Neuronal stem cell (in vitro differentiated cells): ENCODE measurements at regions not wholly inside any gene's neighbourhood (a gene's known extent, or its start where the extent isn't known, plus 50 kb on each side); places are given as distances from the start of the nearest gene placed in this dataset.

Experiments
- DNase-seq: peaks from one replicate; pipeline ENCODE4 v3.0.0-alpha.2; 2013; ENCODE audit warnings: low spot score
- H2AFZ ChIP-seq: one replicate; pipeline ENCODE4 v1.6.1; 2013; ENCODE audit warnings: mild to moderate bottlenecking, low read length, inconsistent platforms
- H2AK5ac ChIP-seq: 2 replicates; pipeline ENCODE4 v1.6.1; 2013; ENCODE audit warnings: low read depth, mild to moderate bottlenecking, inconsistent platforms, low read length, moderate library complexity, mixed read lengths
- H2BK120ac ChIP-seq: 2 replicates; pipeline ENCODE4 v1.6.1; 2013; ENCODE audit warnings: low read depth, mild to moderate bottlenecking, inconsistent platforms, low read length, moderate library complexity, mixed read lengths
- H2BK12ac ChIP-seq: one replicate; pipeline ENCODE4 v1.6.1; 2013; ENCODE audit warnings: low read length, inconsistent platforms
- H2BK15ac ChIP-seq: 2 replicates; pipeline ENCODE4 v1.6.1; 2013; ENCODE audit warnings: mild to moderate bottlenecking, low read length, inconsistent platforms, mixed read lengths
- H2BK5ac ChIP-seq: one replicate; pipeline ENCODE4 v1.6.1; 2013; ENCODE audit warnings: inconsistent platforms, mild to moderate bottlenecking, low read length, moderate library complexity
- H3K14ac ChIP-seq: one replicate; pipeline ENCODE4 v1.6.1; 2013; ENCODE audit warnings: low read length, inconsistent platforms
- H3K18ac ChIP-seq: 2 replicates; pipeline ENCODE4 v1.6.1; 2013; ENCODE audit warnings: low read length, inconsistent platforms
- H3K23ac ChIP-seq: 2 replicates; pipeline ENCODE4 v1.6.1; 2013; ENCODE audit warnings: low read depth, mild to moderate bottlenecking, mixed read lengths, low read length, inconsistent platforms; ENCODE audit not compliant: poor library complexity
- H3K27ac ChIP-seq: replicated peaks from 3 replicates; pipeline ENCODE4 v1.5.1; 2013; ENCODE audit warnings: low read length, inconsistent platforms
- H3K27me3 ChIP-seq, 3 experiments: 2 replicates each; pipeline ENCODE4 v1.6.1; 2013; ENCODE audit warnings: low read length in 3 of 3, mild to moderate bottlenecking in 2 of 3, inconsistent platforms in 1 of 3, low read depth in 1 of 3, mixed read lengths in 1 of 3, moderate library complexity in 1 of 3; ENCODE audit not compliant: control insufficient read depth in 3 of 3, insufficient read depth in 3 of 3
- H3K36me3 ChIP-seq, 2 donors: replicated peaks in 1 of 2; 2 replicates each; pipeline ENCODE4 v1.6.1; 2013; ENCODE audit warnings: low read length in 2 of 2; ENCODE audit not compliant: control insufficient read depth in 2 of 2, insufficient read depth in 2 of 2
- H3K4ac ChIP-seq: 2 replicates; pipeline ENCODE4 v1.6.1; 2013; ENCODE audit warnings: inconsistent platforms, mild to moderate bottlenecking, low read length, moderate library complexity
- H3K4me1 ChIP-seq, 2 donors: 1 replicate in 1 of 2; 2 replicates in 1 of 2; pipeline ENCODE4 v1.6.1; 2013; ENCODE audit warnings: low read length in 2 of 2, low read depth in 1 of 2; ENCODE audit not compliant: control insufficient read depth in 2 of 2, insufficient read depth in 1 of 2
- H3K4me2 ChIP-seq: one replicate; pipeline ENCODE4 v1.6.1; 2013; ENCODE audit warnings: mild to moderate bottlenecking, low read length, inconsistent platforms; ENCODE audit not compliant: insufficient read depth, poor library complexity, severe bottlenecking
- H3K4me3 ChIP-seq, 2 donors: 2 replicates each; pipeline ENCODE4 v1.5.1; 2013; ENCODE audit warnings: low read length in 2 of 2, mild to moderate bottlenecking in 2 of 2, inconsistent platforms in 1 of 2, moderate library complexity in 1 of 2
- H3K79me1 ChIP-seq: one replicate; pipeline ENCODE4 v1.6.1; 2013; ENCODE audit warnings: low read depth, mild to moderate bottlenecking, inconsistent platforms, low read length, moderate library complexity
- H3K9ac ChIP-seq: one replicate; pipeline ENCODE4 v1.6.1; 2013; ENCODE audit warnings: mild to moderate bottlenecking, low read depth, low read length, inconsistent platforms; ENCODE audit not compliant: poor library complexity
- H3K9me3 ChIP-seq, 2 donors: replicated peaks in 1 of 2; 2 replicates each; pipeline versions ENCODE3 to v1.6.1; 2013; ENCODE audit warnings: low read length in 2 of 2, mild to moderate bottlenecking in 2 of 2, inconsistent platforms in 1 of 2, low read depth in 1 of 2, mixed read lengths in 1 of 2, moderate library complexity in 1 of 2; ENCODE audit not compliant: control insufficient read depth in 2 of 2, insufficient read depth in 1 of 2
- H4K8ac ChIP-seq: one replicate; pipeline ENCODE4 v1.6.1; 2013; ENCODE audit warnings: low read depth, mild to moderate bottlenecking, inconsistent platforms, low read length, moderate library complexity
- H4K91ac ChIP-seq: one replicate; pipeline ENCODE4 v1.6.1; 2013; ENCODE audit warnings: low read length, low read depth, mild to moderate bottlenecking, inconsistent platforms; ENCODE audit not compliant: poor library complexity
- WGBS, 2 donors: extraction: QIAGEN DNeasy Blood & Tissue Kit; methylation state at CpG; one replicate each; pipeline ENCODE4 v1.1.7; 2013; ENCODE audit warnings: missing lambda C conversion rate in 2 of 2, mixed read lengths in 1 of 2; ENCODE audit not compliant: insufficient read length in 2 of 2, insufficient replicate concordance in 1 of 2; ENCODE audit errors: extremely low coverage in 2 of 2; 5-methylcytosine and 5-hydroxymethylcytosine counted together

DNA sequence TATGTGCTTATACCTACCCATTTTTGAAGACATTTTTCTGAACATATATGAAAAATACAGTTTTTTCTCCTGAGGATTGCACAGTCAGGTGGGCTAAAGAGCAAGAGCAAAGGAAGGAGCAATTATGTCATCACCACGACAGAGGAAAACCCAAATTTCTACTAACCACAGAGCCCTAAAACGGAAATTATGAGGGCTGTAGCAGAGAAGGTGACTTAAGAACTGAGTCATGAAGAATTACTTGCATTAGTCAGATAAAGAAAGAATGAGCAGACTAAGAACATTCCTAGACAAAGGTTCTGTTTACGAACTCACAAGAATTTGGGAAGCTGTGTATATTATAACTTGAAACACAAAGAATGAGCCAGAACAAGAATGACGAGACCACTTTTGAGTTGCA, 974.4 kb downstream of the NXPH1 start:
- Histone ChIP-seq H3K36me3 (no peaks in the 10 kb centered on the region), H4K91ac (no peak overlapping the region), H3K4me1 (no peaks in the 10 kb centered on the region), H3K18ac (no peak overlapping the region), H3K4me3 (no peak overlapping the region), H2BK5ac (no peak overlapping the region), H2BK120ac (no peak overlapping the region), H3K9ac (no peak overlapping the region), H3K23ac (no peak overlapping the region), H3K9me3 (no peaks in the 10 kb centered on the region), H2AFZ (no peak overlapping the region), H3K27me3 (no peaks in the 10 kb centered on the region), H2AK5ac (no peak overlapping the region), H4K8ac (no peak overlapping the region), H3K14ac (no peak overlapping the region), H2BK12ac (no peak overlapping the region), H3K4ac (no peak overlapping the region), H3K27ac (no peak overlapping the region), H3K79me1 (no peaks in the 10 kb centered on the region), H2BK15ac (no peak overlapping the region), H3K4me2 (no peak overlapping the region)
- DNase-seq = no peak
- WGBS, 2 donors = no CpG with 5 or more reads among the region's 4 CpGs

- no peak for DNase-seq
- H3K18ac ChIP-seq = no peak overlapping the region
- no peaks in the 10 kb centered on the region for H3K79me1 ChIP-seq
- H4K8ac ChIP-seq = no peak overlapping the region
- no peaks in the 10 kb centered on the region for H3K36me3 ChIP-seq
- no peak overlapping the region for H2BK120ac ChIP-seq
- no peaks in the 10 kb centered on the region for H3K27me3 ChIP-seq
- no CpG with 5 or more reads among the region's 4 CpGs for WGBS, 2 donors
- no peak overlapping the region for H2BK15ac ChIP-seq
- no peak overlapping the region for H3K9ac ChIP-seq
- H4K91ac ChIP-seq = no peak overlapping the region
- no peak overlapping the region for H2AK5ac ChIP-seq
- no peak overlapping the region for H3K4ac ChIP-seq
- H3K14ac ChIP-seq = no peak overlapping the region
- no peak overlapping the region for H2BK5ac ChIP-seq
- no peaks in the 10 kb centered on the region for H3K4me1 ChIP-seq
- no peak overlapping the region for H3K23ac ChIP-seq
- no peaks in the 10 kb centered on the region for H3K9me3 ChIP-seq
- H3K4me3 ChIP-seq = no peak overlapping the region
- H2AFZ ChIP-seq = no peak overlapping the region
- no peak overlapping the region for H3K27ac ChIP-seq
- no peak overlapping the region for H3K4me2 ChIP-seq
- no peak overlapping the region for H2BK12ac ChIP-seq
Observed at GRCh38 chr7:9453521-9453920, 1020.1 kb downstream of the NXPH1 start.

- Histone ChIP-seq H3K27ac (no peak overlapping the region), H2BK120ac (no peak overlapping the region), H2AK5ac (no peak overlapping the region), H3K9ac (no peak overlapping the region), H4K8ac (no peak overlapping the region), H3K4me1 (no peaks in the 10 kb centered on the region), H3K9me3 (no peaks in the 10 kb centered on the region), H2BK15ac (no peak overlapping the region), H2AFZ (no peak overlapping the region), H4K91ac (no peak overlapping the region), H3K27me3 (no peaks in the 10 kb centered on the region), H3K4me2 (no peak overlapping the region), H3K14ac (no peak overlapping the region), H2BK5ac (no peak overlapping the region), H3K4me3 (no peak overlapping the region), H3K4ac (no peak overlapping the region), H3K36me3 (no peaks in the 10 kb centered on the region), H3K23ac (no peak overlapping the region), H2BK12ac (no peak overlapping the region), H3K18ac (no peak overlapping the region), H3K79me1 (no peaks in the 10 kb centered on the region)
- no peak for DNase-seq
Observed at GRCh38 chr7:9488555-9488954, 1055.1 kb downstream of the NXPH1 start.

DNA sequence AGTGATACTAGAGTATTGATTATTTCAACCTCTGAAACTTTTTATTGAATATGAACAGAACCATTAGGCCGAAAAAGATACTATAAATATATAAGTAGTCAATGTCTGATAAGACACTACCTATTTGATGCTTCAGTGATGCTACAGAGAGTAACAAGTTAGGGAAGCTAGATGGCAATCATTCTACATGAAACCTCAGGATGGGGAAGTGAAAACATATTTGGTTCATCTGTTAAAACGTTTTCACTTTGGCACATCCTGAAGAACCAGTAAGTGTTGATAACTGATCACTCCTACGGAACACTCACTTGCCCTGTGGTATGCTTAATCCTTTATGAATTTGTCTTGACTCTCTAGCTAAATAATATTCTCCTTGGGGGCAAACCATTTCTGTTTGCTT, 1064.9 kb downstream of the NXPH1 start:
- Histone ChIP-seq H2BK12ac (no peak overlapping the region), H3K79me1 (no peaks in the 10 kb centered on the region), H3K4me1 (no peaks in the 10 kb centered on the region), H3K14ac (no peak overlapping the region), H2AFZ (no peak overlapping the region), H3K4me2 (no peak overlapping the region), H3K36me3 (no peaks in the 10 kb centered on the region), H2BK120ac (no peak overlapping the region), H4K8ac (no peak overlapping the region), H3K9me3 (no peaks in the 10 kb centered on the region), H3K27me3 (no peaks in the 10 kb centered on the region), H2BK15ac (no peak overlapping the region), H3K18ac (no peak overlapping the region), H3K4me3 (no peak overlapping the region), H2BK5ac (no peak overlapping the region), H3K9ac (no peak overlapping the region), H3K4ac (no peak overlapping the region), H3K23ac (no peak overlapping the region), H2AK5ac (no peak overlapping the region), H3K27ac (no peak overlapping the region), H4K91ac (no peak overlapping the region)
- WGBS, 2 donors = no CpG with 5 or more reads among the region's 3 CpGs
- no peak for DNase-seq
